OCI-M2 (cell line): ENCODE measurements at regions not wholly inside any gene's neighbourhood (a gene's known extent, or its start where the extent isn't known, plus 50 kb on each side); places are given as distances from the start of the nearest gene placed in this dataset.

Experiments
- DNase-seq: peaks from one replicate; lab custom pipeline; 2025; ENCODE audit not compliant: unreplicated experiment; lab: John Stamatoyannopoulos, UW

DNA sequence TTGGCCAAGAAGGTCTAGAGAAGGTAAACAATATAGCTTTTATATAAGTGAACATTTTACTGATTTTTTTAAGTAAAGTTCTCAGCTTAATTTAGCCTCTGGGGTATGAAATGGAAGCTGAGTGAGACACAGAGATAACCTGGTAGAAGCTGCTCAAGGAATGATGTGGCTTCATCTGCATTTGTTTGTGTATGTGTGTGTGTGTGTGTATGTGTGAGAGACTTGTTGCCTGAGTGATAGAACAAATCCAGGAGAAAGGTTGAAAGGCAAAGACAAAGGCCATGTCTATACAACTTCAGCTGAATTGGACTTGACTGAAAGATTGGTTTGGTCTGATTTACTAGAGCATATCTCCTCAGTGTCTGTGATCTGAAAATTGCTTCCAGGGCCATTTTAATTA lies 63.6 kb downstream of the PCDH7 start:
- no peak for DNase-seq

DNA sequence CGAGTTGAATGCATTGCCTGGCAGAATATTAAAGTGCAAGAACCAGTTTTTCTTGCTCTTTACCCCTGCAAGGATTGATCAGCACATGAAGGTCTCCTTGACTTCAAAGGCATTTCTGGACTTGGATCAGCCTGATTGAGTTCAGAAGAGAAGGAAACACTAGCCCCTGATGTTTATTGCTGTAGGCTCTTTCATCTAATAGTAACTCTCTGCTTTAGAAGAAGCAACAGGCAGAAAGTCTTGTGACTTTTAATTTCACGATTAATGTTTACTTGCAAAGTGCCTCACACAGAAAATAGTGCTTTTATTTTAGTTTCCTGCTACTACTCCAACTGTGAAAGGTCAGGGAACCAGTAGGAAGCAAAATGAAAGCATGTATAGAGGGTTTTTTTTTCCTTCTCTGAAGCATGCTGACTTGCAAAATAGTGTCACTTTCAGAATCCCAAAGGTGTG lies 69.1 kb downstream of the PCDH7 start:
- DNase-seq = no peak

DNA sequence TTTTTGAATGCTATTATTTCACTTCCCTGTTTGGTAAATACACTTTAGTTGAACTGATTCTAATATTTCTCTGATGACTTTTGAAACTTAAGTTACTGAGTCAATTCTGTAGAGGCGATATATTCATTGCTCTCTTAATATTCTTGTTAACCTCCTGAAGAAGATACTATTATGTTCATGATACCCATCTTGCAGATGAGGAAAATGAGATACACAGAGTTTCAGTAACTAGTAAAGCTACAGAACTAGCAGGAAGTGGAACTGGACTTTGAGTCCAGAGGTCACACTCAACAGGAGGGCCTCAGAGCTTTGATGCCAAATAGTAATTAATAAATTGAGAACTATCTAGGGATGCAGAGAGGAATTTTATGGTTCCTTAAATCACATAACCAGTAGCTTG lies 70.0 kb downstream of the PCDH7 start:
- no peak for DNase-seq

DNA sequence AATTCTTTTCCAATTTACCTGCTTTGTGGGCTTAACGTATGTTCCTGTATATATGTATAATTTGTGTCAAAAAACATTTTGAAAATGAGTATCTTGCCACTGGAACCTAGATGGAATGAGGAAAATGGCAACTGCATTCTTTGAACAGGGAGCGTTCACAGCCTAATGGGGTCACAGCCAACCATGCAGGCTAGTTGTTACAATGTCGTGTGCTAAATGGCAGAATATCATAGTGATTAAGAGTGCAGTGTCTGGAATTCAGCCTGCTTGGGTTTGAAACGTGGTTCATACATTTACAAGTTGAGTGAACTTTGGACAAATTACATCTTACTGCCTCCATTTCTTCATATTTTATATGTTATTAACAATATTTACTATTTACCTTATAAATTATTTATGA lies 70.8 kb downstream of the PCDH7 start:
- no peak for DNase-seq

DNA sequence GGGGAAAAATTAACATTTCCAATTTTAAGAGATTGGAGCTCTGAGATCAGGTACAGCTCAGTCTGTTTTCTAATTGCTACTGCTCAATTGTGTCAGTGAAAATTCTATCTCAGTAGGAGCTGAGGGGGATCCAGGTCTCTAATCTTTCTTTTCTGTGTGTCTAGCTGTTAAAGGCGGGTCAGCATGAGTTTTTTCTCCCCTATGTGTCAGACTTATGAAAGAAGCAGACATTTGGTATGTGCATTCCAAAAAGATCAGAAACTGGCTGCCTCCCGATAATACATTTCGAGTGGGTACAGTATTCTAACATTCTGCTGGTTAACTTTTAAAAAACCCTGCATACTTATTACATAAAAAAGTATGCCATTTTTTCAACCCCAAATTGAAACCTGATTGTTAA lies 72.4 kb downstream of the PCDH7 start:
- no peak for DNase-seq

DNA sequence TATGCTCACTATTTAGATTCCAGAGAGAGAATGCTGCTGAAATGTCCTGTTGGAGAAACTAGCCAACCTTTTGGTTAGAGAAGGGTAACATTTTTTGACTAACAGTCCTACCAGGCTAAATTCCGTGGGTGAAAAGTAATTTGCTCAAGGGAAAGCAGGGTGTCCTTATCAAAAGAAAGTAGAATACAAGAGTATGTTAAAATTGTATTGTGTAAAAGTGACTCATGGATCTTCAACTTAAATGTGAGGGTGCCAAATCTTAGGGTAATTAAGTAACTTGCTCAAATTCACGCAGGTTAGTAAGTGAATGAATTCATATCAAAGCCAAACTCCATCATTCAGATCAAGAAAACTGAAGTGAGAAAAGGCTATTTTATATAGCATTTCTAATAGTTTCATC lies 81.7 kb downstream of the PCDH7 start:
- DNase-seq = no peak

DNA sequence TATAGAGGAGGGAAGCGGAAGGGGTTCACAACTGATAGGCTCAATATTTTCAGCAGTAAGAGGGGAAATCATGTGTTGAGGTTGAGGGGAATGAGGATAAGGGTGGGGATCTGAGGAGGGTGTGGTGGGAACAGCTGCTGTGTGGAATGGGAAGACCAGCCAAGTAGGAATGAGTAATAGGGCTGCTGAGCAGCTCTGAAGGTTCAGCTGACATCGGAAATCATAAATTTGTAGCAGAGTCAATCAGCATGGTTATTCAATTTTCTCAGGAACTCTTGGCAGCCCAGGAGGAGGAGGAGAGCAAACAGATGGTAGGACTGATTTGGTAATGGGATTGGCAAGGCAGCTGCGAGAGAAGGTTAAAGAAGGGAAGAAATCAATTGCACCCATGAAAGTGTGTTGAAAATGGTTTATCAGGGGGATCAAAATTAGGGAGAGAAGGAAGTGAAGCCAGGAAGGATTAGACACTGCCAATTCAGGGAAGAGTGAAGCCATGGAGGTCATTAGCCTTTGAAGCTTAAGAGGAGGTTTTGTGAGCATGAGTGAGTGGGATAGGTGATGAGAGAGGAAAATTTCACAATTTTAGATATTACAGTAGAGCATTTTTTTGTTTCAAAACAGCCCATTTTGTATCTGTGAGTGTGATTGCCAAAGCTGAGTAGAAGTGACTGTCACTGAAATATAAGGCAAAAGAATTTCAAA lies 82.6 kb downstream of the PCDH7 start:
- DNase-seq = no peak

DNA sequence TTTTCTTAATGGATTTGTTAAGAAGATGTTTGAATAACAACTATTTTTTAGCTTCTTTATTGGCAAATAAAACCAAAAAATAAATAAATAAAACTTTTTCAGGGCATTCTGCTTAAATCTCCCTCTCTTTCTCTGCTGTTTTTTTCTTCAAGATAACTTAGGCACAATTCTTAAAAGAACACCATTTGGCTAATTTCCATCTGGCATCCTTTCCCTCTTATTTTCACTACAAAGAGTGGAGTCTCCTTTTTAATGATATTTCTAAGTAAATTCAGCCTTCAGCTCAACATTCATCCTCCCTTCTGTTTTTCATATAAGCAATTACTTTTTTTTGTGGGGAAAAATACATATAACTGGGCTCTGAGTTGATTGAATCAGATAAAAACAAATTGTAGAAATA lies 88.1 kb downstream of the PCDH7 start:
- DNase-seq = no peak

DNA sequence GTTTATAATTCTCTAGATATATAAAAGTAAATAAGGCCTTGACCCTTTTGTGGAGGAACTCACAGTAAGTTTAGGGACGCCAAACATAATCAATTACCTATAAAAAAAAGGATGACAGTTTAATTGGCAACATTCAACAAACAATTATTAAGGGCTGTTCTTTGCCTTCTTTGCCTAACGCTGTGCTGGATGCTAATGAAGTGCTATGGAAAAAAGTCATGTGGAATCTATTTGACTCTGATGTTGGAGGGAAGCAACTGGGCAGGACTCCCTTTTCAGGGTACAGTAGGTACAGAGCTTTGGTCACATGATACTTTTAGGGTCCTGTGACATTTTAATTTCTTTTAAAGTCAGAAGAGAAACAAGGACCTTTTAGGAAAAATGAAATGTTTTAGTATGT lies 91.1 kb downstream of the PCDH7 start:
- no peak for DNase-seq

DNA sequence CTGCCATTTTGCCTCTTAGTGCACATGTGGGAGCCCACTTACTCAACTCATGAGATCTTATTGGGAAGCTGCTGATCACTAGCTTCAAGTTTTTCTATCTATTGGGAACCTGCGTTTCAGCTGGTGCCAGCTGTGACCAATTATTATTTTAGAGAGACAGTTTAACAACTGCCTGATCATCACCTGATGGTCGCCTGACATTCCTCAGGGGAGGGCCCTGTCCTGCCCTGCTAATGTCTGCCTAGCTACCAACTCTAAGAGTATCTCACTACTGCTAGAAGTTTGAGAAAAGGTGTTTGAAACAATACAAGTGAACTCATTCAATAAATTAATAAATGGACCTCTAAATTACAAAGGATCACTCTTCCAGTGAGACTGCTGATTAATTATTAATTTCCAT lies 95.5 kb downstream of the PCDH7 start:
- no peak for DNase-seq

DNA sequence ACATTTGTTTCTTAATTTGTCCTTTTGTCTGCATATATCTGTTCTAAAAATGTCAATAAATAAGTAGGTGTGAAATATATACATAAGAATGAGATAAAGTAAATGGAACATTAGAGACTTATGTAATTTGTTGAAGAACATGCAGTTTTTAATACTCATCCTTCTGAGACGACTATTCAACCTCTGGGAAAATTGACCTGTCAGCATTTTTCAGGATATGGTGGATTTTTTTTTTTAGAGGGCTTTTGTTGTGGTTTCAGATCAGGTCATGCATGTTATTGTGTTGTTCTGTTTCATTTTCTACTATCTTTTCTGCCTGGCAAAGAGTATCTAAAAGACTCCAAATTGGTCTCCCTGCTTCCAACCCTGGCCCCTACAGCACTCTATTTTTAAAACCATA lies 97.3 kb downstream of the PCDH7 start:
- no peak for DNase-seq

DNA sequence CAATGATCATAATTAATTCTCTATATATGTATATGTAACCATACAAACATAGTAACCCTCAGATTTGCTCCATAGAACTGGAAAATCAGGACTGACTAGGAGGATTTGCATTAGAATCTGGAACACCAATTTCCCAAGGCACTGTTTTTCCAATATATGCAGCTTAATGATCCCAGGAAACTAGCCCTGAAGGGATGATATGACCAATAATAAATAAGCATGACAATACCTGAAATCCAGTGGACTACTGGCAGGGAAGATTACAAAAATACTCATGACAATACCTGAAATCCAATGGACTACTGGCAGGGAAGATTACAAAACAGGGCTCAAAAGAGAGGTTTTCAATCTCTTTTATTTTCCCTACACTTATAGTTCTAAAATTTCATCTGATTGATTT lies 98.4 kb downstream of the PCDH7 start:
- DNase-seq = no peak

DNA sequence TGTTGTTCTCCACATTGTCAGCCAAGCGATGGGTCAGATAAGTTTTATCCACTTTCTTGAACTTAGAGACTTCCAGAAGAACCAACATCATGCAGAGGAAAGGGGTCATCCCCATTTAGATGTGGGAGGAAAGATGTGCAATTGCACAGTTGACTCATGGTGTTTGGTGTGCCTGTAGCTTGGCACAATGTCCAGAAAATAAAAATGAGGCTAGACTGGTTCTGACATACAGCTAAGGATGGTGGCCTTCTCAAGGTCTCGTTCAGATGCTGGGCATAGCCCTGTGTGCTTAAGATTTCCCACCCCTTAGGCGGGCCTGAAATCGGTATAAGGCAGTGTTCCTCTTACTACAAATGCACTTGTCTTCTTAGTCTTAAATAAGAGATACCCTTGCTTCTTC lies 101.1 kb downstream of the PCDH7 start:
- no peak for DNase-seq

DNA sequence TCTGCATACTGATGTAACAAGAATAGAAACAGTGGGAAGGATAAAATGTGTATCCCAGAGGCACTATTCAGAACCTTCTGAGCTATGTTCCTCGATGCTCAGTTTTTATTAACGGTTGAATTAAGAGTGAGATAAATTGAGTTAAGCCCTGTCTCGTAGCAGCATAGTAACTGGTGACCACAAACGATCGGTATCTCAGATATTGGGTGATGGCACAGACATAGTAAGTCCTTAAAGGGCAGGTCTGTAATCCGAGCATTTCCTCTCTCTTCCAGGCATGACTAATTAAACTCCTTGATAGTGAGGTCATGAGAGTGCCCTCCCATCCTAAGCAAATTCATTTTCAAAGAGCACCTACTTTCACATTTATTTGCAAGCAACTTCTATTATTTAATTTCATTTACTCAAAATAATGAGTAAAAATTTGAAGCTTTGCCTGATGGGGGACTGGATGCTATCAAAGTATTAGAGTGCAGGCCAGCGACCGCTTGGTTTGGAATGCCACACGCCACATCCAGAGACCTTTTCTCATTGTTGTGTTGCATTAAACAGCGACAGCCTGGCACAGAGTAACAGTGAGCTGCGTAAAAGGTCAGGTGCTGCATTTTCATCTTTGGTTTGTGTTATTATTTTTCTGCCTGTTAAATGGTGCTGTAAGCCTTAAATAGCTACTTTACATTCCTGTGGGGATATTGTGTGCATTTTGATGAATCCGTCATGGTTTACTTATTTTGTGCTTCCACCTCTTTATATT lies 101.9 kb downstream of the PCDH7 start:
- DNase-seq = no peak

DNA sequence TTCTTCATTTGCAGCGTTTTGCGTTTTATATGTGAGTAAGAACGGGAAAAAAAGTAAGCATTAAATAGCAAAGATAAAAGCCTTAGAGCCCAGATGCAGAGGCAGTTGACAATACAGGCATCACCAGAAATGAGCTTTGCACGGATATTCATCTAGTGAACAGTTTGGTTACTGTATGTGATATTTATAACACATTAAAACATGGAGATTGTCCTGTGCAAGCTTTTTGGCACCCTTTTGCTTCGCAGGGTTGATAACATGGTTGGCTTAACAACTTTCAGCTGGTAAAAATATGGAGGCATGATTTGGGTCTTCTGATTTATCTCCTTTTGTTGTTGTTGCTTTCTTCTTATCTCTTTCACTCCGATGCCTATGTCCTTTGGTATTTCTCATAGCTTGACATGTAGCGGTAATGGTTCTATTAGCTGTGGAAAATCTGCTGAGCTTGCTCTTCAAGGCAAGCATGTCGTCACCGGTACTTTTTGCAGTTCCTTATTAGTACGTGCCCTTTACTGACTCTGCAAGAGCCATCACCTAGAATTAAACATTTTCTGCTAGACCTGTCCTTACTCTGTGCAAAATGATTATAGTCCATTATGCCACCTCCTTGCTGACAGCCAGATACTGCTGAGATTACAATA lies 102.9 kb downstream of the PCDH7 start:
- DNase-seq = no peak

DNA sequence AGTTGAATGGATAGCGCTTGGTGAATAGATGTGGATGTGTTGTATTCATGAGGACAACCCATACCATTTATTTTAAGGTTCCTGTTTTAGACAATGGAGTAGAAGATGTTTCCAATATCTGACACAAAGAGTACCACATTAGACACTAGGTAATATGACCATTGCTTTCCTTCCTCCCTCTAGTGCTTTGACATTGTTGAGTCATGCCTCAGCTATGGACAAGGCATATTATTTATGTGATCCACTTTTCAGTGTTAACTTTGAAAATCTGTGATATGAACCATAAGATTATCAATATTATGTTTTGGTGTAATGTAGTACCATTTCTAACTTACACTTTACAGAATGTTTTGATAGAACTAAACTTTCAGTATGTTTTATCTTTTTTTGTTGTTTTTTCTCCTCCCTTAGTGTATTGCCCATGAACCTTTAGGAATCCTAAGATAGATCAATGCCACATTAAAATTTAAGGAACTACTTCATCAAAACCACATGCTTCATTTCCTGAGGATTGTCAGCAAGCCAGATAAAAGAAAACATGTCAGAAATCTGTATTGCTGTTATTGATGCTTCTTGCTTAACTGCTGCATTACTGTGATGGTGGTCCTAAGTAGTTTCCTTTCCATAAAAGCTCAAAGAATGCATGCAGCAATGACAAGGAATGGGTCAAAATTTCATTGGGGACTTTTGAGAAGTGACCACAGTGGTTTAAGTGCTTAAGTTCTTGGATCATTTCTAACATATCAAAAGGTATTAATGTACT lies 105.0 kb downstream of the PCDH7 start:
- DNase-seq = no peak

DNA sequence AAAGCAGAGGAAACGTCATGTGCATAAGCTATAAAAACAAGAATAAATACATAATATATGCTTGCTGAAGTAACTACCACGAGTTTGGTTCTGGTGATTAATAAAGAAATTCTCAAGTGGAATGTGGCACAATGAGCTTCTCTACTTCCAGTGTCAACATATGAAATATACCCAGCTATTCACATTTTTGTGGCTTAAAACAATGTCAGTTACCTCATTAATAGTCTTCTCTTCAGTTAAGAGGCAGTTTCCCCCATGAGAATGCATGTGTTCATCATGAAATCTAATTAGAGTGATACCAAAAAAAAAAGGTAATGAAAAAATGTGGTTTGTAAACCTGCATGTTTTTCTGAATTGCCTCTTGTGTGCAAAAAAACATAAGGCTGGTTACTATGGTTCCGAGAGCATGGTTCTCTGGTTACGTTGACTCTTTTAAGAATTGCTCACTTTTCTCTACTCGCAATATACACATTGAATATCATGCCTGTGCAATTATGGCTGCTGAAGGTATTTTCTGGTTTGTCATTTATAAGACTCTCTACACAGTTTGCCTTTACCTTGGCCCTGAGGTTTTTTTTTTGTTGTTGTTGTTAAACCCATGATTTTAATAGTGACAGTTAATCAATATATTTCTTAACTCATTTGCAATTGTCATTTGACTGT lies 108.2 kb downstream of the PCDH7 start:
- no peak for DNase-seq

DNA sequence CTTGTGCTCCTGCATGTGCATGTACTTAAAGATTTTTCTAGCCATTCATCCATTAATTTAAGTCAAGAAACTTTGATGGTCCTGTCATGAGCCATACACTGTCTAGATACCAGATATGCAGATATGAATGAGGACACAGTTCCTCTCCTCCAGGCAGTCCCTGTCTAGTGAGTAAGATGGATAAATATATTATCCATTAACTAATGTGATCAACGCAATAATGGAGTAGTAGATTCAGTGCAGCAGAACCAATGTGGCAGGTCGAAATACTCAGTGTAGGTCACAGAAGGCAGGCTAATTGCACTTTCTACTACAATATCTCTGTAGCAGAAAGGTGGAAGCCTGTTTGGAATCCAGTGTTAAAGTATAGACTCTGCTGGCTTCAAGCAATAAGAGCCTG lies 112.5 kb downstream of the PCDH7 start:
- no peak for DNase-seq

DNA sequence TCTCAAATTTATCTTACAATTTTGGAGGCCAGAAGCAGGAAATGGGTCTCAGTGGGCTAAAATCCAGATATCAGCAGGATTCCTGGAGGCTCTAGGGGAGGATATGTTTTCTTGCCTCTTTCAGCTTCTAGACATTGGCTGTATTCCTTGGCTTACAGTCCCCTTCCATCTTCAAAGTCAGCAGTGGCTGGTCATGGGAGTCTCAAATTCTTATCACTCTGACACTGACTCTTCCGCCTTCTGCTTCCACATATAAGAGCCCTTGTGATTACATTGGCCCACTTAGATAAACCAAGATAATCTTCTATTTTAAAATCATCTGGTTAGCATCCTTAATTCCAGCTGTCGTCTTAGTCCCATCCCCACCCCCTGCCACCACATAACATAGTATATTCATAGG lies 113.0 kb downstream of the PCDH7 start:
- DNase-seq = no peak

DNA sequence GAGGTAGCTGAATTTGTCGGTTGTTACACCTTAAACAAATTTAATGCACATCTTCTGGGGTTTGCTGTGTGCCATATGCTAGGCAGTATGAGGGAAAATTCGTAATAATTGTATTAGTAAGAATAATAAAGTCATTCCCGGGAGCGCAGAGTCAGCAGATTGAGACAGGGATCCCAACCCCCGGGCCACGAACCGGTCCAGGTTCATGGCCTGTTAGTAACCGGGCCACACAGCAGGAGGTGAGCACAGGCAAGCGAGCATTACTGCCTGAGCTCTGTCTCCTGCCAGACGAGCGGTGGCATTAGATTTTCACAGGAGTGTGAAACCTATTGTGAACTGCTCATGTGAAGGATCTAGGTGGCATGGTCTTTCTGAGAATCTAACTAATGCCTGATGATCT lies 114.9 kb downstream of the PCDH7 start:
- DNase-seq = no peak

DNA sequence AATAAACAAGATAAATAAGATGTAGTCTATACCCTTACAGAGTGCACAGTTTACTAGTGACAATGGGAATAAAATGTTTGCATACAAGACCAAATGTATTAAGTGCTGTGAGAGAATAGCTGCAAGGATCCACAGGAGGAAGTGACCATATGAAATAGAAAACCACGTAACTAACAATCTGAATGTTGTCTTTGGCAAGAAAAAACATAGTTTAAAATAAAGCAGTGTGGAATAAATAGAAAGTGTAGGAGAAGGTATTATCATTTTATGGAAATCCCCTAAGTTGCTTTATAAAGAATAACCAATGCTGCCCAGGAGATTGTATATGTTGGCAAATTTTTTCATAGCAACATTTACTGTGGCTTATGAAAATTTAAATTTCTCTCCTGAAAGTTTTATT lies 116.1 kb downstream of the PCDH7 start:
- DNase-seq = no peak
